ENCODE measurements at regions not wholly inside any gene's neighbourhood (a gene's known extent, or its start where the extent isn't known, plus 50 kb on each side); places are given as distances from the start of the nearest gene placed in this dataset.

- DNase-seq (ENCODE audit: low read depth in 2 of 3, low spot score in 2 of 3), result no peak
These were observed 491.8 kb upstream of the FAT1 start for GRCh38 chr4:187215438-187215837.

GRCh38 chr4:187218705-187219245 lies 495.1 kb upstream of the FAT1 start:
- no peak for DNase-seq (ENCODE audit: low read depth in 2 of 3, low spot score in 2 of 3)

- DNase-seq (ENCODE audit: low read depth in 2 of 3, low spot score in 2 of 3), result no peak
These were observed 500.9 kb upstream of the FAT1 start for GRCh38 chr4:187224560-187224959.

- DNase-seq (ENCODE audit: low read depth in 2 of 3, low spot score in 2 of 3), result no peak
These were observed 504.4 kb upstream of the FAT1 start for GRCh38 chr4:187227907-187228704.

- DNase-seq (ENCODE audit: low read depth in 2 of 3, low spot score in 2 of 3), result no peak
These were observed 508.5 kb upstream of the FAT1 start for GRCh38 chr4:187232196-187232595.

GRCh38 chr4:187232796-187233195 lies 509.1 kb upstream of the FAT1 start:
- no peak for DNase-seq (ENCODE audit: low read depth in 2 of 3, low spot score in 2 of 3)

- no peak for DNase-seq (ENCODE audit: low read depth in 2 of 3, low spot score in 2 of 3)
These were observed 512.0 kb upstream of the FAT1 start for GRCh38 chr4:187235456-187236170.

- DNase-seq (ENCODE audit: low read depth in 2 of 3, low spot score in 2 of 3), result no peak
These were observed 512.7 kb upstream of the FAT1 start for GRCh38 chr4:187236209-187236890.

GRCh38 chr4:187238646-187239045 lies 515.0 kb upstream of the FAT1 start:
- DNase-seq (ENCODE audit: low read depth in 2 of 3, low spot score in 2 of 3), result no peak

- no peak for DNase-seq (ENCODE audit: low read depth in 2 of 3, low spot score in 2 of 3)
These were observed 528.2 kb upstream of the FAT1 start for GRCh38 chr4:187251896-187252295.

GRCh38 chr4:187256897-187257296 lies 533.2 kb upstream of the FAT1 start:
- DNase-seq (ENCODE audit: low read depth in 2 of 3, low spot score in 2 of 3), result no peak

- no peak for DNase-seq (ENCODE audit: low read depth in 2 of 3, low spot score in 2 of 3)
These were observed 535.2 kb upstream of the FAT1 start for GRCh38 chr4:187258651-187259401.

GRCh38 chr4:187268940-187269339 lies 545.3 kb upstream of the FAT1 start:
- DNase-seq (ENCODE audit: low read depth in 2 of 3, low spot score in 2 of 3), result no peak

GRCh38 chr4:187270154-187270553 lies 546.5 kb upstream of the FAT1 start:
- no peak for DNase-seq (ENCODE audit: low read depth in 2 of 3, low spot score in 2 of 3)

GRCh38 chr4:187271848-187272247 lies 548.2 kb upstream of the FAT1 start:
- DNase-seq (ENCODE audit: low read depth in 2 of 3, low spot score in 2 of 3), result no peak

GRCh38 chr4:187274153-187274552 lies 550.5 kb upstream of the FAT1 start:
- no peak for DNase-seq (ENCODE audit: low read depth in 2 of 3, low spot score in 2 of 3)

GRCh38 chr4:187276736-187277408 lies 553.2 kb upstream of the FAT1 start:
- no peak for DNase-seq (ENCODE audit: low read depth in 2 of 3, low spot score in 2 of 3)

- no peak for DNase-seq (ENCODE audit: low read depth in 2 of 3, low spot score in 2 of 3)
These were observed 559.7 kb upstream of the FAT1 start for GRCh38 chr4:187283201-187283955.

GRCh38 chr4:187286525-187286924 lies 562.9 kb upstream of the FAT1 start:
- DNase-seq (ENCODE audit: low read depth in 2 of 3, low spot score in 2 of 3), result no peak

Measured in hematopoietic multipotent progenitor cell (in vitro differentiated cells).